ENCODE measurements at regions not wholly inside any gene's neighbourhood (a gene's known extent, or its start where the extent isn't known, plus 50 kb on each side); places are given as distances from the start of the nearest gene placed in this dataset.

DNA sequence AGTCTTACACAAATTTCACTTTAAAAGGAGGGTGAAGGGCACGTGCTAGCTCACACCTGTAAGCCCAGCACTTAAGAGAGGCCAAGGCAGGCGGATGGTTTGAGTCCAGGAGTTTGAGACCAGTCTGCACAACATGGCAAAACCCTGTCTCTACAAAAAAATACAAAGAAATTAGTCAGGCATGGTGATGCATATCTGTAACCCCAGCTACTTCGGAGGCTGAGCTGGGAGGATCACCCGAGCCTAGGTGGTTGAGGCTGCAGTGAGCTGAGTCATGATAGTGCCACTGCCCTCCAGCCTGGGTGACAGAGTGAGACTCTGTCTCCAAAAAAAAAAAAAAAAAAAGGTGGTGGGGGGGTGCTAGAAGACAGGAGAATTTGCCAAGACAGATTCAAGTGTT, 237.3 kb upstream of the KLF14 start:
- no peak for DNase-seq

DNA sequence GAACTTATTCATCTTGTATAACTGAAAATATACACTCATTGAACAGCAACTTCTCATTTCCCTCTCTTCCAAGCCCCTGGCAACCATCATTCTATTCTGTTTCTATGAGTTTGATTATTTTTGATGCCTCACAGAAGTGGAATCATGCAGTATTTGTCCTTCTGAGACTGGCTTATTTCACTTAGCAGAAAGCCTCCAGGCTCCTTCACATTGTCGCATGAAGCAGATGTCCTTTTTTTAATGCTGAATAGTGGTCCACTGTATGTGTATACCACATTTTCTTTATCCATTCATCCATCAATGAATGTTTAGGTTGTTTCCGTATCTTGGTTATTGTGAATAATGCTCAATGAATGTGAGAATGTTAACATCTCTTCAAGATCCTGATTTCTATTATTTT, 238.2 kb upstream of the KLF14 start:
- DNase-seq = no peak

DNA sequence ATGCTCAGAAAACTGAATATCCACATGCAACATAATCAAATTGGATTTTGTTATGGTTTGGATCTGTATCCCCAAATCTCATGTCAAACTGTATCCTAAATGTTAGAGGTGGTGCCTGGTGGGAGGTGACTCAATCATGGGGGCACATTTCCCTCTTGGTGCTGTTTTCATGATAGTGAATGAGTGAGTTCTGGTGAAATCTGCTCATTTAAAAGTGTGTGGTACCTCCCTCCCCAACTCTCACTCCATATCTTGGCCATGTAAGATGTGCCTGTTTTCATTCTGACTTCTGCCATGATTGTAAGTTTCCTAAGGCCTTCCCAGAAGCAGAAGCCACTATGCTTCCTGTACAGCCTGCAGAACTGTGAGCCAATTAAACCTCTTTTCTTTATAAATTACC, 239.6 kb upstream of the KLF14 start:
- no peak for DNase-seq

GRCh38 chr7:130974169-130974568, 240.2 kb upstream of the KLF14 start:
- DNase-seq = no peak

DNA sequence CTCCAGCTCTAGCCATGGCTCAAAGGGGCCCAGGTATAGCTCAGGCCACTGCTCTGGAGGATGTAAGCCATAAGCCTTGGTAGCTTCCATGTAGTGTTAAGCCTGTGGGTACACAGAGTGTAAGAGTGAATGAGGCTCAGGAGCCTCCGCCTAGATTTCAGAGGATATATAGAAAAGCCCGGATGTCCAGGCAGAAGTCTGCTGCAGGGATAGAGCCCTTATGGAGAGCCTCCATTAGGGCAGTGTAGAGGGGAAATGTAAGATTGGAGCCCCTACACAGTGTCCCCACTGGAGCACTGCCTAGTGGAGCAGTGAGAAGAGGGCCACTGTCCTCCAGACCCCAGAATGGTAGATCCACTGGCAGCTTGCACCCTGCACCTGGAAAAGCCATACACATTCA, 240.8 kb upstream of the KLF14 start:
- no peak for DNase-seq

- DNase-seq = no peak
Measured at GRCh38 chr7:130975731-130976130, 241.7 kb upstream of the KLF14 start.

DNA sequence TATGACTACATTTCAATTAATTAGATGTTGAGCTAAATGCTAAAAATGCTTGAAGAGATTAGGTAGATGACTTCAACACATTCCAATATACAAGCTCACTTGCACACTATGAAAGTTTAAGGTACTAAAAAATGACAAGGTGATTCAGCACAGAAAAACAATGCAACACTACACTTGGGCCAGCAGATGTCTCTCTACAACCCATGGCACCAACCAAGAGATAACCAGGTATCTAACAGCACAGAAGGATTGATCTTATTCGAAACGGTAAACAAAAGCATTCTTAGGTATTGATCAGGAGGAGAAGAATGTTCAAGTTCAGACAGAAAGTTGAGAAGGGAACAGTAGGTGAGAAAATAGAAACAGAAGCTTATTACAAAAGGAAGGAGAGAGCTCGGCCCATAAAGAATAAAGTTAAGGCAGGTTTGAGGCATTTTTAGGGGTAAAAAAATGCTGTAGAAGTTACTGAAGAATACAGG, 248.2 kb upstream of the KLF14 start:
- DNase-seq = no peak

- no peak for DNase-seq
Measured at GRCh38 chr7:130982651-130983050, 248.6 kb upstream of the KLF14 start.

GRCh38 chr7:130985361-130985760, 251.4 kb upstream of the KLF14 start:
- DNase-seq = no peak

- no peak for DNase-seq
Measured at GRCh38 chr7:130986261-130986690, 252.3 kb upstream of the KLF14 start.

DNA sequence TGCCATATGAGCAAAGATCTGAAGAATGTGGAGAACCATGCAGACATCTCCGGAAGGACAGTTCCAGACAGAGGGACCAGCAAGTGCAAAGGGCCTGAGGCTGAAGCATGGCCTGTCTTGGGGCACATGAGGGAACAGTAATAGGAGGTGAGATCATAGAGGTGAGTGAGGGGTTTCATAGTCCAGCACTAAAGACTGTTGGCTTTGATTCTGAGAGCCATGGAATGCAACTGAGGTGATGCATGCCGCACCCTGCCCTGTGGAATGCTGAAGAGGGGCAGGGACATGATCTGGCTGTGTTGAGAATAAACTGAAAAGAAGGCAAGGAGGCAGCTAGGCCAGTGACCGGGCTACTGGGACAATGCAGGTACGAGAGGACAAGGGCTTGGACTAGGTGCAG, 253.1 kb upstream of the KLF14 start:
- DNase-seq = peak; percentile 22

GRCh38 chr7:130988443-130988842, 254.4 kb upstream of the KLF14 start:
- no peak for DNase-seq

DNA sequence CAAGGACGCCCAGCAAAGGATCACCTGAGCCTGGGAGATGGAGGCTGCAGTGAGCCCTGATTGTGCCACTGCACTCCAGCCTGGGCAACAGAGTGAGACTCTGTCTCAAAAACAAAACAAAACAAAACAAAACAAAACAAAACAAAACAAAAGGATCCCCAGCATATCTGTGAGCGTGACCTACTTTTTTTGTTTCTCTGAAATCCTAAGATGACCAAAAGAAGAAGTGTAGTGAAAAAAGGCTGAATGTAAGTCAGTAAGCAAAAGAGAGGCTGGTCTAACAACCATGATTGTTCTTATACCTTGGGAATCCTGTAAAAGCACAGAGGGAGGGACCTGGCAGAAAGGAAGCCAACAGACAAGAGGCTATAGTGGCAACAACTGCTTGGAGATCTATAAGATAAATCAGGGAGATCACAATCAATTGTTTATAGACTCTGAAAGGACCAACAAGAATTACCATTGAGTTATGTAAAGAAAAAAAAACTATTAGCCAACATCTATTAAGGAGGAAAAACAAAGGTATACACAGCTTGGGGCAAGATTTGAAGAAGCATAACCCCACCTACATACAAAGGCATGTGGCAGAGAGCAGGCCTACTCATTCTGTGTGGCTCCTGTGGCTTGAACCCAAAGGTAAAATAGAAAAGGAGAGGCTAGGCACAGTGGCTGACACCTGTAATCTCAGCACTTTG, 255.2 kb upstream of the KLF14 start:
- DNase-seq = no peak

DNA sequence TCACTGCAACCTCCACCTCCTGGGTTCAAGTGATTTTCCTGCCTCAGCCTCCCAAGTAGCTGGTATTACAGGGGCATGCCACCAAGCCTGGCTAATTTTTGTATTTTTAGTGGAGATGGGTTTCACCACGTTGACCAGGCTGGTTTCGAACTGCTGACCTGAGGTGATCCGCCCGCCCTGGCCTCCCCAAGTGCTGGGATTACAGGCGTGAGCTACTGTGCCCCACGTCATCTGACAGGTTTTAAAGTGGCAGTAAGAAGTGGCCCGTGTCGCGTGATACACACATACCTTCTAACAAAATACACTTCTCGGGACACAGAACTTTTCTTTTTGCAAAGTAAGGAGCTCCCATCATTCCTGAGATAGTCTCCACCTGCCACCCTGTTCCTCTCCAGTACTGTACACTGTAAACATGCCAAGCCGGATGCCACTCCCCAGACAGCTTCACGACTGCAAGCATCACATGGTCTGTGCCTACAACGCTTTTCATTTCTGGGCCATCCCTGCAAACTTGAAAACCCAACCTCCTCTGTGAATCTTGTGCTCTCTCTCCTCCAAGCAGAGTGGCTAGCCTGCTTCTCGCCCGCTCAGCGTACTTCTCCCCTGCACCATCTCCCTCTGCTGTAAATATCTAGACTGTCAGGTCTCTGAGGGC, 256.3 kb upstream of the KLF14 start:
- DNase-seq = no peak

DNA sequence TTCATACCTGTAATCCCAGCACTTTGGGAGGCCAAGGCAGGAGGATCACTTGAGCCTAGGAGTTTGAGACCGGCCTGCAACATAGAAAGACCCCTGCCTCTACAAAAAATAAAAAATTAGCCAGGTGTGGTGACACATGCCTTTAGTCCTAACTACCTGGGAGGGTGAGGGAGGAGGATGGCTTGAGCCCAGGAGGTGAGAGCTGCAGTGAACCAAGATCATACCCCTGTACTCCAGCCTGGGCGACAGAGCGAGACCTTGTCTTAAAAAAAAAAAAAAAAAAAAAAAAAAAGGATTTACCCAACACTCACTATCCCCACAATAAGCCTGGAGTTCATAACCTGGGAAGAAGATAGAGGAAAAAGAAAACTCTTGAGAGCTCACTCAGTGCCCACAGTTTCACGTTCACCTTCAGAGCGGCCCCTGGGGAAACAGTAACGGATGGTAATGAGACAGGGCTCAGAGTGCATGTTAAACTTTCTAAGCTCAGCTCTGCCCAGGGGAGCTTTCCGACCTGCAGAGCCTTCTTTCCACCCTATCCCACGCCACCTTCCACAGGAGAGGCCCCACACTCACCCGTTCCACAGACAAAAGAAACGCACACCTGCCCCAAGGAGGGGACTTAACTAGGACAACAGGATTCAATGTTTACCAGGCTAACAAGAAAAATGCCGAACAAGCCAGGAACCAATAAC, 259.8 kb upstream of the KLF14 start:
- DNase-seq = no peak

DNA sequence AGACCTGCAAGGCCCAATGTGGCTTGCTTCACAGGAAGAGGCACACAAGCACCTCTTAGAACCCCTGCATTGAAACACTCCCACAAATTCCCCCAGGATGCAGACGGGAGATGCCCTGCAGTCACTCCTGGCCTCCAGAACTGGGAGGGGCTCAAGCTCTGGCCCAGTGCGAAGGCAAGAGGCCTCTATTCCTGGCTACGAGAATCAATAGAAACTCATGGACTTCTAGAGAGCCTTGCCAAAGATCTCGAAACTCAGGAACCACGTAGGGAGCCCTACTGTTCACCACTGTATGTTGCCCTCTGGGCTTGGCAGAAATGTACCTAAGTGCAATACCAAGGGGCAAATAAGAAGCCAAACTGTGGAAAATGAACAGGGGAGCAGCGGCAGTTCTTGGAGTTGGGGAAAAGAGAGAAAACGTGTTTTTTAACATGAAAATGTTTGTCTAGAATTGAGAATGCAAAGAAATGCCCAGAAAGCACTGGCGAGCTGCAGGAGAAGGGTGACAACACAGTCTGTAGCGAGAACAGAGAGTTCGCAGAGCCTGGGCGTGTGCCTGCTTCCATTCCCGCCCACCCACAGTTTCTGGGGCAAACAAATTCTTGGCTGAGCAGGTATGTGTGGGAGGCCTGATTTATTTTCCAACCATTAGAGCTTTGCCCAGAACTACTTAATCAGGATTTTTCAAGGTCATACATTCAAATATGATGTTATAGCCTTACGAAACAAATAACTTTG, 260.5 kb upstream of the KLF14 start:
- DNase-seq = peak; percentile 35

DNA sequence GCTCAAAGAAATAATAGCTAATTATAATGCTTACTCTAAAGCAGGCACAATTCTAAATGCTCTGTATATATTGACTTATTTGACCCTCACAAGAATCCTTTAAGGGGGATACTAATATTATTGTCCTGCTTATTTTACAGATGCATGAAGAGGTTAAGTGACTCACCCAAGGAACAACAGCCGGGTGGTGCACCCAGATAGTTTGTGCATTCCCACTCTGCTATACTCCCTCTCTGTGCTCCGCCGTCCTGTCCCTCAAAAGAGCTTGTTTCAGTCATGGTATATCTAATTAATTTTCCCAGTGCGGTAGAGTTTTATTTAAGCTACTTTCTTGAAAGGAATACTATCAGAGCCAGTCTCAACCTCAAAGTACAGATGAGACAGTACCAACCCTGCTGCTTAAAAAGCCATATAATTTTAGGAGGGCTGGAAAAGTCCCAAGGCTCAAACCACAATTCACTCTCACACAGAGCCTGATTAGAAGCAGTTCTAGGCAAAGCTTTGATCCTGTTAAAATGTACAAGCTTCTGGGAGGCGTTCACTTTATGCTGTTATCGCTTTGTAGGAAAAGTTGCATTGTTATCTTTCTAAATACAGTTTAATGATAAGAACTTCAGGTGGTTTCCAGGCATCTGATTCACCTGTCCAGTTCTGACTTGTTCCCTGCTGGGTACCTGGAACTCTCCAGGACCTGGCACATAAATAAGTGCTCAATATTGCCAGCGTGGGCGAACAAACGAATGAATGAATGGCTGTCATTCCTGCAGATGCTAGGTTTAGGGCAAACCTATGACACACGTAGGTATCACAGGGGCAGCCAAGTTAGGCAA, 261.5 kb upstream of the KLF14 start:
- no peak for DNase-seq

DNA sequence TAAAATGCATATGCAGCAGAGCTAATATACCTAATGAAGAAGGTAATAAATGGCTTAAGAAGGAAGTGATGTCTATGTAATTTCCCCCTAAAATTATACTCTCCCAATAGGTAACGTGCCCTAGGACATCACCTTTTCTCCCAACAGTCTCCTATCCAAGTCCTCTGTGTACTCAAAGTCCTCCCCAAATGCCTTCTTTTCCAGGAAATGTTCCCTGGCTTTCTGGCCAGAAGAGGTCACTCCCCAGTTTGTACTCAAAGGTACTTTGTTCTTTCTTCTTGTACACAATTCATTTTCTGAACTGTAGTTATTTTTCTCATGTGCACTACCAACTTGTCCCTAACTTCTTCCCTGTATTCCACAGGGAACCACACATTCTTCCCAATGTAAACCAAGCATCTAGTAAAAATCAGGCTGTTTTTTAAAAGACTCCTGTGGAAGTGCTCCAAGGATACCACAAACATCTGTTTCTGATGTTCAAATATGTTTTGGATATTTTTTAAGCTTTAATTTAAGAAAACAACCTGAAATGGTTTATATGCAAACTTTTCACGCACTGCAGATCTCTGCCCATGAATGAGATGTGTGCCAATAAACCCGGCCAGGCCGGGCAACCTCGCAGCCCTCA, 262.3 kb upstream of the KLF14 start:
- DNase-seq = no peak

- DNase-seq = no peak
Measured at GRCh38 chr7:130996833-130997231, 262.8 kb upstream of the KLF14 start.

GRCh38 chr7:130998993-130999602, 265.1 kb upstream of the KLF14 start:
- peak; percentile 44 for DNase-seq

DNA sequence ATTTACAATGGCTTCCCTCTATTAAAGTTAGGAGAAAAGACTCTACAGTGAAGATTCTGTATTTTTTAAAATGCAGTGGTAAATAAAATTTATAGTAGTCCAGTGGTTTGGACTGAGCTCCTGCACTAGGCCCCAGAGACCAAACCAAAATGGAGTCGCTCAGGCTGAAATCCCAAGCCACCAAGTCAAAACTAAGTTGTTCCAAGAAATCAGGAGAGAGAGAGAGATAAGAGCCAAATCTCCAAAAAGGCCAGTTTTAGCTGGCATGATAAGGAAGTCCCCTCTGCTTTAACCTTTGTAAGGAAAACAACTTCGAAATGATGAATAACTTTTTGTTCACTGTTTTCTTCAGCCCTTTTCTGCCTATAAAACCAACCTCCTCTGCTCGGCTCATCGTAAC, 265.9 kb upstream of the KLF14 start:
- DNase-seq = no peak

DNA sequence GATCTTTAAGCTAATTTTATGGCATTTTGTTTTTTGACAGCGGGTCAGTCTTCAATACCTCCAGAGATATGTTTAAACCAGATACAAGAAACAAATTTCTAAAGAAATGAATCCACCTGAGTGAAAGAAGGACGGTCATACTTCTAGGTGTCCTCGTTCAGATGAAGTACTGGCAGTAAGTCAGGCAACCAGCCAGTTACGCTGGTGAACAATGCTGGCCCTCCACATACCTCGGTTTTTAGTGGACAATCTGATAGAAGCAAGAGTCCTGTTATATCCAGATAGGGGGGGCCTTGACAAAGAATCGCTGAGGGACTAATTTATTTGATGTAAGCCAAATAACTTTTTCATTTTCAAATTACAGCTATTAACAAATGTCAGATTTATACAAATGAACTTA, 266.4 kb upstream of the KLF14 start:
- DNase-seq = no peak
